VCaP (cell line): ENCODE measurements at regions not wholly inside any gene's neighbourhood (a gene's known extent, or its start where the extent isn't known, plus 50 kb on each side); places are given as distances from the start of the nearest gene placed in this dataset.

Experiments used
- H3K27ac ChIP-seq: fragments of 450-650 bp; 2 replicates; pipeline ENCODE4 v1.5.1; 2017
- TF ChIP-seq, protein P1 (sequence below): fragments of 450-650 bp; conservative IDR thresholded peaks from 2 replicates; pipeline ENCODE4 v1.5.1; 2017; ENCODE audit warnings: mild to moderate bottlenecking, moderate library complexity

DNA sequence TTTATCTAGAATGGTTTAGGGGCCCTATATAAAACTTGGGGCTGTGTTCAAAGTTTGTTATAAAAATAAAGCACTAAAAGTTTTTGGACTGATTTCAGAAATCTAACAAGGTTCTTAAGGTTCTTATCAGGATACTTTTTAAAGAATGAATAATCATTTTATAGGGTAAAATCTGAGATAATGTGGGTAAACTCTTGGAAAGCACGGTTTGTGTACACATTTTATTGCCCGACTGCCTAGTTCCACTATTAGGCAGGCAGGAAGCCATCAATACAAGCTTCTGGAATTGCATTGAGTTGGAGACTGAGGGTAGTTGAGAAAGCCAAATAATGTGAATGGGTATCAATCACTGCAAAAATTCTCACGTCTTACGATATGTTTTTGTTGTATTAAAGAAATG is 331.0 kb upstream of the PITX2 start:
- H3K27ac ChIP-seq = no peak overlapping the region
- TF ChIP-seq, protein P1, sequence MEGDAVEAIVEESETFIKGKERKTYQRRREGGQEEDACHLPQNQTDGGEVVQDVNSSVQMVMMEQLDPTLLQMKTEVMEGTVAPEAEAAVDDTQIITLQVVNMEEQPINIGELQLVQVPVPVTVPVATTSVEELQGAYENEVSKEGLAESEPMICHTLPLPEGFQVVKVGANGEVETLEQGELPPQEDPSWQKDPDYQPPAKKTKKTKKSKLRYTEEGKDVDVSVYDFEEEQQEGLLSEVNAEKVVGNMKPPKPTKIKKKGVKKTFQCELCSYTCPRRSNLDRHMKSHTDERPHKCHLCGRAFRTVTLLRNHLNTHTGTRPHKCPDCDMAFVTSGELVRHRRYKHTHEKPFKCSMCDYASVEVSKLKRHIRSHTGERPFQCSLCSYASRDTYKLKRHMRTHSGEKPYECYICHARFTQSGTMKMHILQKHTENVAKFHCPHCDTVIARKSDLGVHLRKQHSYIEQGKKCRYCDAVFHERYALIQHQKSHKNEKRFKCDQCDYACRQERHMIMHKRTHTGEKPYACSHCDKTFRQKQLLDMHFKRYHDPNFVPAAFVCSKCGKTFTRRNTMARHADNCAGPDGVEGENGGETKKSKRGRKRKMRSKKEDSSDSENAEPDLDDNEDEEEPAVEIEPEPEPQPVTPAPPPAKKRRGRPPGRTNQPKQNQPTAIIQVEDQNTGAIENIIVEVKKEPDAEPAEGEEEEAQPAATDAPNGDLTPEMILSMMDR = no peak

DNA sequence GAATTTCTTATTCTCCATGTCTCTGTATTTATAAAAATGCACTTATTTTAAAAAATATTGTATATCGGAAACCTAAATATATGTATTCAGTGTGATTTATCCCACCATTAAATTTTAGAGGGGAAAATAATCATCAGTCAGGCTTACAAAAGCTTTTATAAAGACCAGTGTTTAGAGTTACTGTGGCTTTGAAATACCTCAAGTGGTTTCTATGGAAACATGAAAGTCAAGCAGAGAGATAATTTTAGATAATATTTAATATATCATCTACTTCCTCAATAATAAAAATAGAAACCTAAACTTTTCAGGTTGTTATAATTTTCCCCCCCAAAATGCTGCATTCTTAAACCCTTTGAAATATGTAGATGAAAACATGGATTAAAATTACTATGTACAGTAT is 332.9 kb upstream of the PITX2 start:
- TF ChIP-seq, protein P1 = no peak

DNA sequence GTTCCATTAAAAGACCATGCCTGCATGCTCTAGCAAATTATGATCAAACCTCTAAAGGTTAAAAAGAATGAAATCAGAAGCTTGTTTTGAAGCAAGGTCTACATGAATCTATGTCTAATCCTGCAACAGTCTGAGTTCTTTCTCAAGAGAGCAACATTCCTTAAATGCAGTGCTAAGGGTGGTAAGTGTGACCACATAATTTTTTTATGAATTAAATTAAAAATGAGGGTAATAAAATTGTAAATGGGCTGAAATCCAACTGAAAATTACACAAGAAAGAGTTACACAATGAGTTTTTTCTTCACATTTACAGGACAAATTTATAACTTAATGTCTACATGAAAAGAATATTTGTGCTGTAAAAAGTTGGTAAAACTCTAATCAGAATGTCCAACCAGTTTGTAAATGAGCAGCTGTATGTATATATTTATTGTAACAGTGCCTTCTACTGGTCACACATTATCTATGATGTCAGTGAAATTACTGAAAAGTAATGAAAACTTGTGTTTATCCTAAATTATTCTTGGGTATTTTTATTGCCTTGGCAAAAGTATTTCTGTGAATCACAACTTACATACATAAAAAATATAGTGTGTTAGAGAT is 336.3 kb upstream of the PITX2 start:
- TF ChIP-seq, protein P1 = peak; percentile 73
- no peak overlapping the region for H3K27ac ChIP-seq

More for the DNA sequence above, 332.9 kb upstream of the PITX2 start:
- no peak overlapping the region for H3K27ac ChIP-seq

DNA sequence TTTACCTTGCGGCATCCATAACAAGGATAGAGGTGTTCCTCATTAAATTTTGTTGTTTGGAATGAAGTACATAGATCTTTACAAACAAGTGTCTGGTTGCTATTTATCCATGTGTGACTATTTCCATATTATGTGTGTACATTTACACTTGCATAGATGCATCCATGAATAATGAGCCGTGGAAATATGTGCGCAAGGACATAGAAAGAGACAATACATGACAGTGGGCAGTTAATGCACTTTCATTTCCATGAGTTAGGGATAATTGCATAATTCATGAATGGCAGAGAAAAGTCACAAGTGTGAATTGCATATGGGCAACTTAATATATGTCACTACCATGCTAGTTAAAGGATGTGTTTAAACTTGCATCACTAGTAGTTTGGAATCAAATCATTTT is 338.2 kb upstream of the PITX2 start:
- TF ChIP-seq, protein P1 = no peak
- no peak overlapping the region for H3K27ac ChIP-seq

DNA sequence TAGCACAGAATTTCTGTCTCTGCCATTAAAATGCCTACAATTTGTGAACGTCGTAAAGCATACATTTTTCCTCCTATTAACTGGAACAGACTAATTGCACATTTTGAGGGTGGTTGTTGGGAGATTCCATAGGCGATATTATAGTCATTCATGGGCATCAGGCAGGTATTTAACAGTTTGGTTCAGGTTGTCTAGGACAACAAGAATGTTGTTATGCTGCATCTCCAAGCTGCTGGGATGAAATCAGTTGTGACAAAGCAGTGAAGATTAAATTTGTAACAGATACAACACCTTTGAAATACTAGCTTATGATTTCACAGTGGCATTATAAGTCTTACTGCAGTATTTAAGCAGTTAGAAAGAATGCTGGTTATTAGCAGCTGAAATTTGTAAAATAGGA is 339.7 kb upstream of the PITX2 start:
- H3K27ac ChIP-seq = no peak overlapping the region
- TF ChIP-seq, protein P1 = no peak

DNA sequence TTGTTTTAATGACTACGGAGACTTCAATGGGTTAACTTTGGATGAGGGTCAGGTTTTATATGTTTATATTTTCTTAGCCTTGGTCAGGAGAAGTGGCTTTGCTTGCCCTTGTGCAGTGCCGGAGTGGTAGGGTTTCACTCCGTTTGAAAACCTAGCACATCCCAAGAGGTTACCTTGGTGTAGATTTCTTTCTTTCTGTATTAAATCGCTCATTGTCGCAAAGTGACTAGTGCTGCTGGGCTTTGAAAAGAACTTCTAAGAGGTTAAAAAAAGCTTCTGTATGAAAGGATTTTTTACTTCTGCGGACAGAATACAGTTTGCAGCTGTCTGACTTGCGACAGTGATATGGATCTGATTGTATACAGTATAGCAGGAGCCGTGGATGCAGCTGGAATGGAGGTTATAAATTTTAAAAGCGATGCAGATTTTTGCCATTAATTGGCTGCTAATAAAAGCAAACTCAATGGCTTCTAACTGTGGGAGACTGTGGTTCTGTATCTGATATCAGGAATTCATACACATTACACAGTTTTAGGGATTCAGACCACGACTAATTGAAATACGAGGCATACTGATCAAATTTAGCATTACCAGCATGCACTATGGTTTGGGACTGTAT is 340.9 kb upstream of the PITX2 start:
- no peak overlapping the region for H3K27ac ChIP-seq
- TF ChIP-seq, protein P1 = no peak

DNA sequence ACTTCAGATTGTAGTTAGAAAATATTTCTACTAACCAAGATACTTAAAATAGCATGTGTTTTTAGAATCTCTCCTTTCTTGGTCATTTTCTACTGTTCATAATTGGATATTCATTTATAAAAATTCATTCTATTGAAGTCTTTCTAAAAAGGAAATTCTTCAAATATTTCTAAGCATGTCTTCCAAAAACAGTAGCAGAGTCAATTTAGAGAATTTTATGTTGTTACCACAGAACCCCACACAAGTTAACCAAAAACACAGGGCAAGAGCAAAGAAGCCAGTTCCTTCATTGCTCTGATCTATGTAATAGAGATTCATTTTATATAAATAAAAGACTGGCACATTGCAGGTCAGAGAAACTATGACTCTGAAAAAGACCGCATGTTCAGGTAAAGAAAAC is 345.1 kb upstream of the PITX2 start:
- no peak overlapping the region for H3K27ac ChIP-seq
- TF ChIP-seq, protein P1 = no peak
